EH (cell line): ENCODE measurements at regions not wholly inside any gene's neighbourhood (a gene's known extent, or its start where the extent isn't known, plus 50 kb on each side); places are given as distances from the start of the nearest gene placed in this dataset.
"Not testable (repeated sequence)": the region's sequence is repeated elsewhere in the genome, so short reads cannot be mapped to it uniquely, and the experiment has no call there.

ENCODE experiments used
- DNase-seq: peaks from one replicate; pipeline ENCODE4 v3.0.0-alpha.2; 2015; ENCODE audit warnings: low read depth

- DNase-seq: peak; percentile 69
These were observed 208.4 kb downstream of the TPST1 start for GRCh38 chr7:66413379-66414114.

GRCh38 chr7:66415659-66416265 is 210.6 kb downstream of the TPST1 start:
- peak; percentile 57 for DNase-seq

DNA sequence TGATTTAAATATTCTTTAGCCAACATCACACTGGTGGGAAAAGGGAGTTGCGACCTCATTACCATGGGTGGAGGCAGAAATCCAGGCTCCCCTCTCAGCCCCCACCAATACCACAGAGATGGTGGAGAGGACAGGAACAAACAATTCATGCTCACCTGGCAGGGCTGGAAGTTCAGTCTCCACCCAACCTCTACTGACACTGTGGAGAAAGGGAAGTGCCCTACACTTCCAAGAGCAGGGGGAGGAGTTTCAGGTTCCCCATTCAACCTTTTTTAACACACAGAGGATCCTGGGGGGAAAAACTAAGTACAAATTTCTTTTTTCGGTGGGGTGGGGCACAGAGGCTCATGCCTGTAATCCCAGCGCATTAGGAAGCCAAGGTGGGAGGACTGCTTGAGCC is 210.1 kb upstream of the KCTD7 start:
- DNase-seq: no peak

DNA sequence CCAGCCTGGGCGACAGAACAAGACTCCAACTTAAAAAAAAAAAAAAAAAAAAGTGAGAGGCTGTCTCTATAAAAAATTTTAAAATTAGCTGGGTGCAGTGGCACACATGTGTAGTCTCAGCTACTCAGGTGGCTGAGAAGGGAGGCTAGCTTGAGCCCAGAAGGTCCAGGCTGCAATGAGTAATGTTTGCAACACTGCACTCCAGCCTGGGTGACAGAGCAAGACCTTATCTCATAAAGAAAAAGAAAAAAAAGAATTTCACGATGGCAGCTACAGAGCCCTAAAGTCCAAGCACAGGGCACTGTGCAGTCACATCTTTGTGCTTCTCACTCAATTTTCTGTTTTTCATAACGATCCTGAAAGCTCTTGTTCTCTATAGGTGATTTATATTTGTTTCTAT is 209.5 kb upstream of the KCTD7 start:
- no peak for DNase-seq

DNA sequence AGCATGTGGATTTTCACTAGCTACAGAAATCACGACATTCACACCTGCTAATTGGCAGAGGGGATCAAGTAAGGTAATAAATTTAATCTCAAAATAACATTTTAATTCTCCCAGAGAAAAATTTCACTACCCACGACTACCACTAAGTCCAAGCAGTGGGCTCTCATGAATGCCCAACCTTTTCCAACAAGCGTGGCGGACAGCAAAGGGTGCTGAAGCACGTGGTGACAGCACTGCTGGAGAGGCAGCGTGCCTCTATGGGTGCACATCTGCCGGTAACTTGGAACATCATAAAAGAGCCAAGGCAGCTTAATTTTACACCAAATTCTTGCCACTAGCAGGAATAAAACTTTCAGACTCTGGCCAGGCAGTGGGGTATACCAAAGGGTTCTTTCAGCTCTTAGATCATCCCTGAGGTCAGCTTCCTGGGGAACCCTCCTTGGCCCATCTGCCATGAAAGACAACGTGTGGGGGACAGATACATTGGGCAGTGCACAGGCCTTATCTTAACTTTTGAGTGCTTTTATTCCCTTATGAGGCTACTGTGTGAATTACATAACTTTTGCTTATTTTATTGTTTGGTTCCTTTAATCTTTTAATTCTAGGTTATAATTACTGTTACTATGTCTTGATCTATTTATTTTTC is 206.7 kb upstream of the KCTD7 start:
- no peak for DNase-seq

DNA sequence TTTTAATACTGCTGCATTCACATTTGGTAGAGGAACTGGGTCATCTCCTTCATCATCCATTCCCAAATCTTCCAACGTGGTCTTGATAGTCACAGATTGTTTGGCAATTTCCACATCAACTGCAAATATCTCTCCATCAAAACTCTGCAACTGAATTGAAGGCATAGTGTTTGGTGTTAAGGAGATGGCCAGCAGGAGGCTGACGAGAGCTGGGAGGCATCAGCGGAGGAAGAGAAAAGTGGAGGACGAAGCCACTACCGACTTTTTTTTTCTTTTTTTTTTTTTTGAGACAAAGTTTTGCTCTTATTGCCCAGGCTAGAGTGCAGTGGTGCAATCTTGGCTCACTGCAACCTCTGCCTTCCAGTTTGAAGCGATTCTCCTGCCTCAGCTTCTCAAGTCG is 205.0 kb upstream of the KCTD7 start:
- no peak for DNase-seq

GRCh38 chr7:66426332-66426731 is 202.3 kb upstream of the KCTD7 start:
- no peak for DNase-seq

DNA sequence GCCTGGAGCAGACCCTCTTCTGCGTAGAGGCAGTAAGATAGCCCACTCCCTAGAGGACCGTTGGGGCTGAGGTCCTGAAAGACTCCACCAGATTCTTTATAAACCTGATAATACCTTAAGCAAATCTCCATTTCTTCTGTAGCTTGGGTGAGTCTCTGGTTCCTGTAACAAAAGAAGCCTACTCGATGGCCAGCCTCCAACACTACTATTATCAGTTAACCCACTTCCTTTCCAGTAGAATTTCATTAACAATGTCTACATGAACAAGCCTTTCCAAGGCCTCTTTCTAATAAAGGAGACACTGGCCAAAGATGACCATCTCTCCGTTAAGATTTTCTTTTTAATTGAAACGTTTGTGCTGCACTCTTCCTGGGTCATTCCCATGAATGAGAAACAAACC is 201.7 kb upstream of the KCTD7 start:
- no peak for DNase-seq

- DNase-seq: no peak
These were observed 200.7 kb upstream of the KCTD7 start for GRCh38 chr7:66427956-66428355.

- DNase-seq: peak; percentile 18
These were observed 199.1 kb upstream of the KCTD7 start for GRCh38 chr7:66429498-66430163.

DNA sequence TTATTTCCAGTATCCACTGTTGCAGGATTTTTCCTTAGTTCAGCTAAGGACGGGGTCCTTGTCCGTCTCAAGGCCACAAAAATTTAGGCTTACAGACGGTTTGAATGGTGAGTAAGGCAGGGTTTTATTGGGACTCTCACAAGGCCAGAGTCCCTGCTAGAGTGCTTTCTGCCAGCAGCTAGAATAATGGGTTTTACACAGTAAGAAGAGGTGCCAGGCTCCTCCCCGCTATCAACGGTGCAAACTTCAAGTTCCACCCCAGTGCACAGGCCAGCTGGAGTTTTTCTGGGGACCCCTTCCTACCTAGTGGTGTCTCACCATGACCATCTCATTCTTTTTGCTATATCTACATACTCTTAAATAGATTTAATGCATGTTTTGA is 198.5 kb upstream of the KCTD7 start:
- DNase-seq: no peak

GRCh38 chr7:66438703-66439405 is 189.8 kb upstream of the KCTD7 start:
- not testable (repeated sequence) for DNase-seq

DNA sequence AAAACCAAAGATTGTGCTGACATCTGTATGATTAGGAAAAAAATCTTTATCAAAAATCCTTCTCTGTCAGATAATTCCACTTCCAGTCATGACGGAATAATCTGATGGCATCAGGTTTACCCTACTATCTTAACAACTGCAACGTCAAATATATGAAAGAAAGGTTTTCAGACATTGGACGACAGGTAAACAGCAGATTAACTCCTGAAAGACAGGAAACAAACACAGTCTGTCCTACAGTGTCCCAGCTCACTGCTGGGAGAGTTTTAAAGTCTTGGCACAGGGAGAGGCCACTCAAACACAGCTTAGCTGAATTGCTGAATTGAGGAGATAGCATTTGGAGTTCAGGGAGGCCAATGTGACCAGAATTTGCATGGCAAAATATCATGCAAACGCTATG is 186.3 kb upstream of the KCTD7 start:
- no peak for DNase-seq

GRCh38 chr7:66443946-66444345 is 184.7 kb upstream of the KCTD7 start:
- DNase-seq: no peak

GRCh38 chr7:66447007-66447406 is 181.7 kb upstream of the KCTD7 start:
- DNase-seq: peak; percentile 44

DNA sequence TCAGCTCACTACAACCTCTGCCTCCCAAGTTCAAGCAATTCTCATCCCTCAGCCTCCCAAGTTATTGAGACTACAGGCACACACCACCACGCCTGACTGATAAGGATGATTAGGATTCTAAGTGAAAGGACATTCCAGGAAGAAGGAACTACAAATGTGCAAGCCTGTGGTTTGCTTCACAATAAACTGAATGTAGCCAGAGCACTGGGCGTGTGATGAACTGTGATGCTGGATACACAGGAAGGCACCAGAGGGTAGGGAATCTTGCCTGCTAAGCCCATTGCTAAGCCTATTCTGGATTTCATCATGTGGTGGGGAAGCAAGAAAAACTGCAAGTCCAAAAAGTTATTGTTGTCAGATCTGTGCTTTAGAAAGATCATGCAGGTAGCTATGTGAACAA is 177.9 kb upstream of the KCTD7 start:
- DNase-seq: not testable (repeated sequence)

DNA sequence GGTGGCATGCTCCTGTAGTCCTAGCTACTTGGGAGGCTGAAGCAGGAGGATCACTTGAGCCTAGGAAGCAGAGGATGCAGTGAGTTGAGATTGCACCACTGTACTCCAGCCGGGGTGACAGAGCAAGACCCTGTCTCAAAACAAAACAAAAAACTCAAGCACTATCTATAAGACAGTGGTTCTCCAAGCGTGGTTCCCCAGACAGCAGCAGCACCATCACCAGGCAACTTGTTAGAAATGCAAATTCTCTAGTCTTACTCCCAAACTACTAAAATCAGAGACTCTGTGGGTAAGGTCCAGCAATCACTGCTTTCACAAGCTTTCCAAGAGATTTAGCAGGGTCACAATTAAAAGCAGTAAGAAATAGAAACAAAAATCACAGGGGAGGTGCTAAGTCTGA is 177.0 kb upstream of the KCTD7 start:
- DNase-seq: not testable (repeated sequence)

DNA sequence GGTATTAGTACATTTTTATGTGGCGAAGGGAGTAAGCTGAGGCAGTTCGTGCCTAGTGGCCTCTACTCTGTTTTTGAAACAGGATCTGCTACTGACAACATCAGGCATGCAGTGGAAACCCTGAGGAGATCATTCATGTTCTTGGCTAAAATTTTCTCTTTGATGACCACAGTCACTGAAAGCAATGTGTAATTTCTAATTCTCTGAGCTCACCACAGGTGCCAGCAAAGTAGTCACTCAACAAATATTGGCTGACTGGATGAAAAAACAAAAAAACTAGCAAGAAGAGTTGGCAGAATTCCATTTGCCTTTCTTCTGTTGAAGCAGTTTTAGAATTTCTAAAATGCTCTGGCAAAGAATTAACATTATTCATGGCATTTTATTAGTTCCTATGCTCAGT is 176.5 kb upstream of the KCTD7 start:
- DNase-seq: peak; percentile 33

- DNase-seq: no peak
These were observed 175.3 kb upstream of the KCTD7 start for GRCh38 chr7:66453340-66453739.

GRCh38 chr7:66454600-66455225 is 174.0 kb upstream of the KCTD7 start:
- no peak for DNase-seq

DNA sequence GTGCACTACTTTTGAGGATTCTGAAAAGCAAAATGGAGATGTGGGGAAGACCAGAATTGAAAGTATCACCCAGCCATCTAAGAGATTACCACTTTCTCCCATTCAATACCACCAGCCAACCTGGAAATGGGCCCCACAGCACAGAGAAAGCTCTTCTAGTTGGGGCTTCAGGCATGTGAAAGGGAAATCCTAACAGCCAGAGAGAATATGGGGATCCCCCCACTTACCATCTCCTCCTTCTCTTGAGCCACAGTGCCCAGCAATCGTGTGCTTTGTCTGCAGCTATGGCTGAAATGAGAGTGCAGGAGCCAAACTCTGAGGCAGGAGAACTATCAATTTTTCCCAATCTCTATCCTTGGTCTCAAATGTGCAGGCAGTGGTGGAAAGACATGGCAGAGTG is 173.2 kb upstream of the KCTD7 start:
- not testable (repeated sequence) for DNase-seq

- DNase-seq: not testable (repeated sequence)
These were observed 172.2 kb upstream of the KCTD7 start for GRCh38 chr7:66456431-66456830.
